NCI-H187 (cell line): ENCODE measurements at regions not wholly inside any gene's neighbourhood (a gene's known extent, or its start where the extent isn't known, plus 50 kb on each side); places are given as distances from the start of the nearest gene placed in this dataset.

Experiments used
- DNase-seq, 2 experiments: peaks; one replicate each; lab custom pipeline; 2025; lab: John Stamatoyannopoulos, UW

GRCh38 chr14:34018125-34018524 lies 67.3 kb upstream of the EGLN3 start:
- DNase-seq, result no peak

- DNase-seq, result no peak
Measured at GRCh38 chr14:34015383-34015782, 64.5 kb upstream of the EGLN3 start.

GRCh38 chr14:34014936-34015335 lies 64.1 kb upstream of the EGLN3 start:
- no peak for DNase-seq

GRCh38 chr14:34013721-34014060 lies 62.8 kb upstream of the EGLN3 start:
- peak; percentile 52 to 61 for DNase-seq

- no peak for DNase-seq
Measured at GRCh38 chr14:34012978-34013720, 62.3 kb upstream of the EGLN3 start.

- DNase-seq, result no peak
Measured at GRCh38 chr14:34012369-34012768, 61.5 kb upstream of the EGLN3 start.

GRCh38 chr14:34009956-34010355 lies 59.1 kb upstream of the EGLN3 start:
- DNase-seq, result no peak

GRCh38 chr14:34007902-34008301 lies 57.0 kb upstream of the EGLN3 start:
- no peak for DNase-seq

GRCh38 chr14:34005901-34006300 lies 55.0 kb upstream of the EGLN3 start:
- no peak for DNase-seq

- no peak for DNase-seq
Measured at GRCh38 chr14:34004881-34005280, 54.0 kb upstream of the EGLN3 start.

- no peak for DNase-seq
Measured at GRCh38 chr14:34003691-34004090, 52.8 kb upstream of the EGLN3 start.

GRCh38 chr14:34003082-34003668 lies 52.3 kb upstream of the EGLN3 start:
- no peak for DNase-seq
